Gastrocnemius medialis (tissue), 4 donors: ENCODE measurements at regions not wholly inside any gene's neighbourhood (a gene's known extent, or its start where the extent isn't known, plus 50 kb on each side); places are given as distances from the start of the nearest gene placed in this dataset.

Experiments used
- CTCF ChIP-seq, 5 experiments: fragments of 450-650 bp in 3 of 5; fragments of 200-600 bp in 2 of 5; sonication (generic) in 2 of 5; IDR thresholded peaks in 4 of 5; conservative IDR thresholded peaks in 1 of 5; 1 replicate in 4 of 5; 2 replicates in 1 of 5; pipeline ENCODE4 v1.5.1; 2016 to 2019; ENCODE audit warnings: antibody characterized with exemption in 5 of 5, mild to moderate bottlenecking in 3 of 5, moderate library complexity in 3 of 5
- POLR2A ChIP-seq, 2 donors: fragments of 450-650 bp; IDR thresholded peaks; one replicate each; pipeline ENCODE4 v1.6.1; 2017; ENCODE audit warnings: antibody characterized with exemption in 2 of 2, mild to moderate bottlenecking in 2 of 2, moderate library complexity in 2 of 2

- TF ChIP-seq CTCF (IDR thresholded peaks at IDR 0.05 in 4 of 5, conservative IDR thresholded peaks at IDR 0.05 in 1 of 5): no peak
- TF ChIP-seq POLR2A (IDR thresholded peaks at IDR 0.05): no peak
Observed at GRCh38 chr5:118115791-118116190, 872.6 kb downstream of the DTWD2 start.
